Uterus (tissue), 3 donors: ENCODE measurements at regions not wholly inside any gene's neighbourhood (a gene's known extent, or its start where the extent isn't known, plus 50 kb on each side); places are given as distances from the start of the nearest gene placed in this dataset.

ENCODE experiments used
- DNase-seq, 2 donors: peaks; one replicate each; pipeline ENCODE4 v3.0.0-alpha.2; 2019 to 2020
- H3K27ac ChIP-seq, 2 donors: fragments of 200-600 bp; sonication (generic); 1 replicate in 1 of 2; 2 replicates in 1 of 2; pipeline ENCODE4 v1.5.1; 2016 to 2018
- H3K27me3 ChIP-seq, 2 donors: fragments of 200-600 bp; sonication (generic); one replicate each; pipeline ENCODE4 v1.5.1; 2018 to 2019; ENCODE audit warnings: control low read depth in 1 of 2
- H3K36me3 ChIP-seq, 2 donors: fragments of 200-600 bp; sonication (generic); one replicate each; pipeline ENCODE4 v1.5.1; 2019; ENCODE audit warnings: control low read depth in 1 of 2
- H3K4me1 ChIP-seq, 2 donors: fragments of 200-600 bp; sonication (generic); one replicate each; pipeline ENCODE4 v1.5.1; 2018 to 2019; ENCODE audit warnings: control low read depth in 1 of 2
- H3K4me3 ChIP-seq, 2 donors: fragments of 200-600 bp; sonication (generic); 1 replicate in 1 of 2; 2 replicates in 1 of 2; pipeline ENCODE4 v1.5.1; 2018 to 2019; ENCODE audit warnings: mild to moderate bottlenecking in 1 of 2
- H3K9me3 ChIP-seq, 2 donors: fragments of 200-600 bp; sonication (generic); one replicate each; pipeline ENCODE4 v1.5.1; 2019; ENCODE audit warnings: control low read depth in 1 of 2
- CTCF ChIP-seq, 4 experiments: fragments of 200-600 bp in 2 of 4; fragments of 450-650 bp in 2 of 4; sonication (generic) in 2 of 4; IDR thresholded peaks; one replicate each; pipeline ENCODE4 v1.5.1; 2016 to 2019; ENCODE audit warnings: antibody characterized with exemption in 4 of 4, mild to moderate bottlenecking in 2 of 4, moderate library complexity in 1 of 4
- POLR2A ChIP-seq, 2 donors: fragments of 450-650 bp; IDR thresholded peaks; one replicate each; pipeline ENCODE4 v1.6.1; 2016; ENCODE audit warnings: antibody characterized with exemption in 2 of 2, mild to moderate bottlenecking in 1 of 2, moderate library complexity in 1 of 2
- intact Hi-C: fragments of 100-400 bp; cut with DNase I; formaldehyde crosslinking; loops from one replicate; pipeline ENCODE4 v1.15.1; 2023; ENCODE audit warnings: low total_unique reads
- donor health status: DM: yes; HTN: yes; CAD: no.

GRCh38 chr2:19690429-19690828 is 211.4 kb downstream of the TTC32 start:
- H3K4me1 ChIP-seq = no peaks in the 10 kb centered on the region
- H3K9me3 ChIP-seq = no peaks in the 10 kb centered on the region
- no peak for TF ChIP-seq POLR2A (IDR thresholded peaks at IDR 0.05)
- no peak for TF ChIP-seq CTCF (IDR thresholded peaks at IDR 0.05)
- no peaks in the 10 kb centered on the region for H3K27me3 ChIP-seq
- DNase-seq = no peak
- intact Hi-C loops = no loop called here
- no peak overlapping the region for H3K27ac ChIP-seq
- H3K4me3 ChIP-seq = no peak overlapping the region
- no peaks in the 10 kb centered on the region for H3K36me3 ChIP-seq

- no peaks in the 10 kb centered on the region for H3K27me3 ChIP-seq
- H3K4me1 ChIP-seq = no peaks in the 10 kb centered on the region
- no peak for DNase-seq
- no peaks in the 10 kb centered on the region for H3K9me3 ChIP-seq
- H3K27ac ChIP-seq = no peak overlapping the region
- intact Hi-C loops = no loop called here
- H3K4me3 ChIP-seq = no peak overlapping the region
- TF ChIP-seq POLR2A (IDR thresholded peaks at IDR 0.05) (no peak), CTCF (IDR thresholded peaks at IDR 0.05) (no peak)
- no peaks in the 10 kb centered on the region for H3K36me3 ChIP-seq
Observed at GRCh38 chr2:19689646-19690168, 212.1 kb downstream of the TTC32 start.

- TF ChIP-seq POLR2A (IDR thresholded peaks at IDR 0.05) = no peak
- TF ChIP-seq CTCF (IDR thresholded peaks at IDR 0.05) = no peak
- Histone ChIP-seq H3K4me1 (no peaks in the 10 kb centered on the region), H3K9me3 (no peaks in the 10 kb centered on the region), H3K27ac (no peak overlapping the region), H3K4me3 (no peak overlapping the region), H3K27me3 (no peaks in the 10 kb centered on the region), H3K36me3 (no peaks in the 10 kb centered on the region)
- DNase-seq = no peak
- intact Hi-C loops = no loop called here
Observed at GRCh38 chr2:19688059-19688458, 213.7 kb downstream of the TTC32 start.

GRCh38 chr2:19687017-19687659 is 214.6 kb downstream of the TTC32 start:
- no peak for DNase-seq
- Histone ChIP-seq H3K36me3 (no peaks in the 10 kb centered on the region), H3K9me3 (no peaks in the 10 kb centered on the region), H3K4me3 (no peak overlapping the region), H3K4me1 (no peaks in the 10 kb centered on the region), H3K27me3 (no peaks in the 10 kb centered on the region), H3K27ac (no peak overlapping the region)
- TF ChIP-seq CTCF (IDR thresholded peaks at IDR 0.05) (no peak), POLR2A (IDR thresholded peaks at IDR 0.05) (no peak)
- intact Hi-C loops = no loop called here

GRCh38 chr2:19686439-19686838 is 215.3 kb downstream of the TTC32 start:
- DNase-seq = no peak
- H3K27ac ChIP-seq = no peak overlapping the region
- no peaks in the 10 kb centered on the region for H3K4me1 ChIP-seq
- no peaks in the 10 kb centered on the region for H3K27me3 ChIP-seq
- no peaks in the 10 kb centered on the region for H3K36me3 ChIP-seq
- no peaks in the 10 kb centered on the region for H3K9me3 ChIP-seq
- intact Hi-C loops = no loop called here
- TF ChIP-seq CTCF (IDR thresholded peaks at IDR 0.05) = no peak
- no peak for TF ChIP-seq POLR2A (IDR thresholded peaks at IDR 0.05)
- H3K4me3 ChIP-seq = no peak overlapping the region
